ENCODE measurements at regions not wholly inside any gene's neighbourhood (a gene's known extent, or its start where the extent isn't known, plus 50 kb on each side); places are given as distances from the start of the nearest gene placed in this dataset.

- TF ChIP-seq POLR2A (IDR thresholded peaks at IDR 0.05) (no peak), CTCF (IDR thresholded peaks at IDR 0.05) (no peak)
Measured at GRCh38 chr17:77571155-77571981, 387.1 kb upstream of the TNRC6C start.

Measured in breast epithelium (tissue), 3 donors.